ENCODE measurements at regions not wholly inside any gene's neighbourhood (a gene's known extent, or its start where the extent isn't known, plus 50 kb on each side); places are given as distances from the start of the nearest gene placed in this dataset.

- TF ChIP-seq CTCF (IDR thresholded peaks at IDR 0.05 in 8 of 11, conservative IDR thresholded peaks at IDR 0.05 in 3 of 11) (no peak), POLR2AphosphoS5 (IDR thresholded peaks at IDR 0.05) (no peak)
These were observed 1018.4 kb upstream of the ARRDC3 start for GRCh38 chr5:92401492-92401891.

Data from spleen (tissue), 7 donors.